CMK (cell line): ENCODE measurements at regions not wholly inside any gene's neighbourhood (a gene's known extent, or its start where the extent isn't known, plus 50 kb on each side); places are given as distances from the start of the nearest gene placed in this dataset.

ENCODE experiments used
- DNase-seq: peaks from one replicate; pipeline ENCODE4 v3.0.0-alpha.2; 2010; ENCODE audit warnings: low read depth

DNA sequence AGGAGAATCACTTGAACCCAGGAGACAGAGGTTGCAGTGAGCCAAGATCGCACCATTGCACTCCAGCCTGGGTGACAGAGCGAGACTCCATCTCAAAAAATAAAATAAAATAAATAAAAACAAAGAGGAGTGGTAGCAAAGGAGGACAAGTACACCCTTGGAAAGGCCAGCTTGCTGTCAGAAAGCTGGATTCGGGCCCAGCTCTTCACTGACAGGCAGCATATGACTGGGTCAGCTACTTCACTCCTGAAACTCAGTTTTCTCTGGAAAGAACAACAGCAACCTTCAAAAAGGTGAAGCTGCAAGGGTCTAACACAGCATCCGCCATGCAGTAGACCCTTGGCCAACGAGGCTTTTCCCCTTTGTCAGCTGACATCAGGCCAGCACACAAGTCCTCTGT lies 156.0 kb upstream of the TIAM1 start:
- DNase-seq = no peak

DNA sequence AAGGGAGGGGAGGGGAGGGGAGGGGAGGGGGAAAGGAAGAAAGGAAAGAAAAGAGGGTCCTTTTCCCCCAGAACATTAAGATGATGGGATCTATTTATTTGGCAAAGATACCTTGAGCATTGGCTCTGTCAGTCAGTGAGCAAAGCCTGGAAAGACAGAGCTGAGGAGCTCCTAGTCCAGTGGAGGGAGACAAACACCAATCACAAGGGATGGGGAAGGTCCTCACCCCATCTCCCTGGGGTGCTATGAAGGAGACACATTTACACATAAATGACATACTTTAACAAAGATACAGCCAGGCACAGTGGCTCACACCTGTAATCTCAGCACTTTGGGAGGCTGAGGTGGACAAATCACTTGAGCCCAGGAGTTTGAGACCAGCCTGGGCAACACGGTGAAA lies 154.9 kb upstream of the TIAM1 start:
- DNase-seq = no peak

DNA sequence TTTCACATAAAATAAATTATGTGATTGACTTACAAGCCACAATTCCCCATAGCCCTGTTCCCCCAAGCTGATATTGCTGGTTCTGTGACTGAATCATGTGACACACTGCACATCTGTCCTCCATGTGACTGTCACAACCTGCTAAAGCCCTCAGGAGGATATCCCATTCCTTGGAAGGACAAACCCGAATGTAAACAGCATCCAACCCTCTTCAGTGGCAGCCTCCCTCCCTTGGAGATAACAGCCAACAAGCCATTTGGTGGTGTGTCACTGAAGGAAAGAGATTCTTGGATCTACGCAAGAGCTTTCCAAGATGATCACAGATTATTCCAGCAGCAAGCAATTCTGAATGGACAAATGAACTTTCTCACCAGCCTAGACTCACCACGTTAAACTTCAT lies 153.9 kb upstream of the TIAM1 start:
- no peak for DNase-seq

DNA sequence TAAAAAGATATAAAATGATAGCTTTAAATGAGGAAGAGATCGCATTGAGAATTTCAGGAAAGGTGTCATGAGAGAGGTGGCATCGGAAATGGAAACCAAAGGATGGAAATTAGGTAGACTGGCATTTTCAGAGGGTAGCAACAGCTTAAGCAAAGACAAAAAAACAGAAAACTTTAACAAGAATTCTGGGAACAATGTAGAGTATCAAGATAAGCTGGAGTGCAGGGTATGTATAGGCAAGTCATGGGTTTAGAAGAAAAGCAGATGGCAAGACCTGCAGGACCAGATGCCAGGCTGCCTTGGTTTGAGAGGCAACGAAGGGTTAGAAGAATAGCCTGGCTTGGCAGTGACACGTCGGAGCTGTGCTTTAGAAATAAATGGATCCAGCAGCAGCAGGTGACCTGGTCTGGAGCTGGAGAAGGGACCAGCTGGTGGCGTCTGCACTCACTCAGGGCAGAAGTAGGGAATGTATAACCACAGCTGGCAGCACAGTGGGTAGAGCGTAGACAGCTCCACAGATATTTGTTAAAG lies 149.4 kb upstream of the TIAM1 start:
- no peak for DNase-seq

DNA sequence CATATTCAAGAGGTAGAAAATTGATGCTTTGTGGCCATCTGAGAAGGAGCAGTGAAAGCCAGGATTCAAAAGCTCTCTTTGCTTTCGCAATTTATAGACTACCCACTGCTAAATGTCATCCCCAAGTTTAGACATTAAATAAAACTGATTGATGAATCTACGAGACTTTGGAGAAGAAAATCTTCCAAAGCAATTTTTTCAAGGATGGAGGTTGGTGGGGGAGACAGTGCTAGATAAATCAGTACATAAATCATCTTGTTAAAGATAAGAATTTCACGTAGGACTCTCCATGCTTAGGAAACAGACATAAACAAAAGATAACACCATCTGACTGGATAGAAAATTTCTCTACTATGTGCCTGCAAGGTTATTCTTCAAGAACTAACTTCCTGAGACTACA lies 147.6 kb upstream of the TIAM1 start:
- no peak for DNase-seq

DNA sequence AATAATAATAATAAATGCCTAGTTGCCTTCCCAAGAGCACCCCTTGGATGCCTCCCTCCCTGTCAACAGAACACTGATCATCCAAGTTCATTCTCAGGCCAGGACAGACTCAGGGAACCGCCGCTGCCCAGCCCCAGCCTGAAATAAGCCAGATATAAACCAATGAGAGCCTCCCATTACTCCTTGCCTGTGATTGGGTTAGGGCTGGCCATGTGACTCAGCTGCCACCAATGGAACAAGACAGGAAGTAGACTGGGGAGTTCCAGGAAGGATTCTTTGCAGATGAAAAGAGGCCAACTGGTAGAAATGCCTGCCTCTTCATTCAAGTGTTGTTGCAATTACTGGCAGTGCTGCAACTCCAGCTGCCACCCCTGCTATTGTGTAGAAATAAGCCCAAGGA lies 146.4 kb upstream of the TIAM1 start:
- peak; percentile 4 for DNase-seq

DNA sequence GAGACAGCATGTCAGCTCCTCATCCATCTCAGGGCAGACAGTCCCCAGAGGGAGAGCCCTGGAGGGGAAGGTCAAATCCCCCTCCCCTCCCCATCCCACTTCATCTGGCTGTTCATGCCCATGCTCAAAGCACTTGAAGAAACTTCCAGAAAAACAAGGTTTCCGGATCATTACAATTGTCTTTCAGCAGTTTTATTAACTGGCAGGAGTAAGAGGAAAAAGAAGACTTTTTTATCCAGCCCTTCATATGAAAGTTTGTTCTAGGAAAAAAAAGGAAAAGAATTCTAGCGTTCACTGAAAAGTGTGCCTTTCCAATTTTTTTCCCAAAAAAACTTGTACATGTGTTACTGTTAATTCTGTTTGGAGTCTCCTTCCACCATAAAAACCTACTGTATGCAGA lies 145.7 kb upstream of the TIAM1 start:
- DNase-seq = no peak

DNA sequence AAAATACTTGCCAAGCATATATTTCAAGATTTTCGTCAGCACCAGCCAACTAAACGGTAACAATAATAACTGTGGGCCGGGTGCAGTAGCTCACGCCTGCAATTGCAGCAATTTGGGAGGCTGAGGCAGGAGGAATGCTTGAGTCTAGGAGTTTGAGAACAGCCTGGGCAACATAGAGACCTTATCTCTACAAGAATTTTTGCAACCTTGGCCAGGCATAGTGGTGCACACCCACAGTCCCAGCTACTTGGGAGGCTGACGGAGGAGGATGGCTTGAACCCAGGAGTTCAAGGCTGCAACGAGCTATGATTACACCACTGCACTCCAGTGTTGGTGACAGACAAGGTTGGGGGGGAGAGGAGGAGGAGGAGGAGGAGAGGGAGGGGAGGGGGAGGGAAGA lies 145.0 kb upstream of the TIAM1 start:
- no peak for DNase-seq

DNA sequence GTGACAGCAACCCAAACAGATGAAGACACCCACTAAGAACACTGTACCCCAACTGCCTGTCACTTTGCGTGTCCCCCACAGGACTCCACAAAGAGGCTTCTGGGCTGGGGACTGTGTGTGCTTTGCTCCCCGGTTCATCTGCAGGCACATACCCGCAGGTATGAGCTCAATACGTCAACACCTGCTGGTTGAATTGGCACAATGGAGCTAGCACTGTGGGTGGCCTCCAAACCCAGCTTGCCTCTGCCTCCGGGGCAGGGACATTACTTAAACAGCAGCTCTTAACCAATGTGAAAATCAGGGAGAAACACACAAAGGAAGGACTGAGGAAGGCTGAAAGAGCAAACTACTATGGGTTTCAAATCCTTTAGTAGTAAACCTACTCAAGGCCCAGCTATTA lies 140.2 kb upstream of the TIAM1 start:
- DNase-seq = no peak

DNA sequence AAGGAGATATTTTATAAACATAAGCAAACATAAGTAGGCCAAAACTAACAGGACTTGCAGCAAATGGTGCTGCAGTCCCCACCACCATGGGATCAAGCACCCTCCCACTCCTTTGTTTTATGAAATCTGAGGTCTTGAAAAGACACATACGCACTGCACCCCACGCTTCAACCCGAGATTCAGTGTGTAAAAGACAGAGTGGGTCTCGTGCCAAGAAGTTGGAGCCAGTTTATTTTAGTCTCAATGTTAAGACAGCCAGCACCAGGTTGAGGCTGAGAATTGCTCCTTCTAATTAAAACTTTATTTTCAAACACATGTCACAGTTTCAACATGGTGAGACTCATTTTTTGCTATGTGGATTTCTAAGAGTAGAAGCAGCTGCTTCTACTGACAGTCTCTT lies 139.1 kb upstream of the TIAM1 start:
- no peak for DNase-seq

DNA sequence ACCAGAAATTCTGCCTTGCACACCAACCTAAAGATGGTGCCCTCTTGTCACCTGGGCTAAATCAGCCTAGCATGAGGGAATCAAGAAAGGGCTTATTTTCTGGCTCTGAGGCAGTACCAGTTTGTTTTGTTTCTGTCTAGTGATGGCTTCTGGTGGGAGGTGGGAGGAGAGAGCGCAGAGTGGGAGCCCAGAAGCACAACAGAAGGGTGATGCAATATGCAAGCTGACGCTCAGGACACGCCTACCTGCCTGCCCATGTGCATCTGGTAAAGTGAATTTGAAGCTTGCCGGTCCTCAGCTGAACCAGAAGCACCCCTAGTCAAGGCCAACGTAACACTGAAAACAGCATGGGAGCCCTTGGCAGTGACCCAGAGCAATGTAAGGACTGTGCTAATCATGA lies 138.4 kb upstream of the TIAM1 start:
- no peak for DNase-seq

DNA sequence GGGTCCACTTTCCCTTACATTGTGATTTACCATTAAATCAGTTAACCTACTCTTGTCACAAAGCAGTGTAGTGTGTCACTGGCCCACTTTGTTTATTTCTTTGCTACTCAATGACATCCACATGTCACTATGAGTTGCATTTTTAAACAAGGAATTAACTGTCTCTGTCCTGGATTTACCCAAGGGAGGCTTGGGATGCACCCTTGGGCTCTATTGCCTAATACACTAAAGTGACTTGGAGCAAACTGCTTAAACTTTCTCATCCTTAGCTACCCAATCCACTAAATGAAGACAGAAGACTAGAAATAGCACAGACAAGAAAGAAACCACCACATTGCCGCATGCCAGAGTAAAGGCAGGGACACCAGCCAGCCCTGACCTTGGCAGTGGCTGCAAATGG lies 136.2 kb upstream of the TIAM1 start:
- DNase-seq = no peak

DNA sequence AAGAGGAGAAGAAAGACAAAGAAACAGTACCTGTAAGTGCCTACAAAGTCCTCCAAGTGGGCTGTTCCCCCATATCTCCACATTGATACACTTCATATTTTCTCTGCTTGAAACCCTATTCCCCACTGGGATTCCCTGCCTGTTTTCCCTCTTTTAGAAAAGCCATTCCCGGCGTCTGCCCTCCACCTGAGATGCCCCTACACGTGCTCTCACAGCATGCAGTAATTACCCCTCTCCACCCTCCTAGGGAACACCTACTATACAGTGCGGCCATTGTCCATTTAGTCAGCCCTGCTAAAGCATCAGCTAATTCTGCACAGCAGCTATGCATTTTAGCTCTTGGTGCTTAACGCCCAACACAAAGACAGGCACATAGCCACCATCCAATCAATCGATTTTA lies 135.7 kb upstream of the TIAM1 start:
- DNase-seq = no peak

DNA sequence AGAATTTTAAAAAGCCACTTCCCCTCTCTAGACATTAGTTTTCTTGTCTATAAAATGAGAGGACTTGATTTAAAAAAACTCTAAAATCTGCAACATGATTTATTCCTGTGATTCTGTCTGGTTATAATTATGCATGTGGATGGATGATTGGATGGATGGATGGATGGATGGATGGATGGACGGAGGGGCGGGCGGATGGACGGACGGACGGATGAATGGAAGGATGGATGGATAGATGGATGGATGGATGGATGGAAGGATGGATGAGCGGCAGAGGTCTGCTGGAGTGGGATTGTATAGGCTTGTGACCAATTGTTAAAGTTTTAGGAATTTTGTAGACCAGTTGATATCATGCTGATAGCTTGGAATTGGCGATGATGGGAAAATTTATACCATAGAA lies 135.2 kb upstream of the TIAM1 start:
- DNase-seq = no peak

DNA sequence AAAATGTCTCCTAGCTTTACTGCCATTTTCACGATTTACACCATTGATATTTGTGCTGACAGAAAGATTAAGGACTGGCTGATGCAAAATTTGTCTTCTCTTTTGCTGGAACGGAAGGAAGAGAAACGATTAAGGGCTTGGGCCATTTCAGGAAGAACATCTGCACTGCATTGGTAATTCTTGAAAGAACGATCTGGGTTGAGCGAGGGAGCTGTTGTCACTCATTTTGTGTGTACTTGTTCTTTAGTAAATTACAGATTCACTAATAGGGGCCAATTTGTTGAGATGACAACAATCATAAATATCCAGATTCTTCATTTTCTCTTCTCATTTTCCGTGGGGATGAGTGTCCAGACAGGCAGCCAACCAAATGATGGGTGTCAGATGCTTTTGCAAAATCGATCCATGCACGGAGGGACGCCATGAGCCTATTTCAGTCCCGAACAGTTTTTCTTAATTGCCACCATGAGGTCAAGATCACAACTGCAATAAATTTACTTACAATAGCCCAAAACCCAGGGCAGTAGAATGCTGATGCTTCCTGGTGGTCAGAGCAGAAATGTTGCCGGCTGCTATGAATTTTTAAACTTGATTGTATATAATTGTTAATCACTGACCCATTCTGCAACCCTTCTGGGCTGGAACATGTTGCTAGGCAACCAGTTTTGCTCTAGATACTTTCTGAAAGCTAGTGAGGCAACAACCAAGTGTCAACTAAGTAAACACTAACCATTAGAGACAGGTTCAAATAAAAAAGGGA lies 132.4 kb upstream of the TIAM1 start:
- no peak for DNase-seq

DNA sequence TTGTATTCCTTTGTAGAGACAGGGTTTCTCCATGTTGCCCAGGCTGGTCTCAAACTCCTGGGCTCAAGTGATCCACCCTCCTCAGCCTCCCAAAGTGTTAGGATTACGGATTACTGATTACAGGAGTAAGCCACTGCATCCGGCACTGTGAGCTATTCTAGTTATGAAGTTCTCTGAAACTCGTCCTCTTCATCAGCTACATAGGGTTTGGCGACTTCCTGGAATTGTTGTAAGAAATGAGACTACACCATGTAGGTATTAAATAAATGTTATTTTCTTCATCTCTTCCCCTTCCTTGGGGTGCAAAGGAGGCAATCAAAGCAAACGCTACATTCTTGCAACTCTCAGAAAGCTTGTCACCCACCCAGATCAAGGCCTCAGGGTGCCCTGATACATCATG lies 131.2 kb upstream of the TIAM1 start:
- DNase-seq = no peak

DNA sequence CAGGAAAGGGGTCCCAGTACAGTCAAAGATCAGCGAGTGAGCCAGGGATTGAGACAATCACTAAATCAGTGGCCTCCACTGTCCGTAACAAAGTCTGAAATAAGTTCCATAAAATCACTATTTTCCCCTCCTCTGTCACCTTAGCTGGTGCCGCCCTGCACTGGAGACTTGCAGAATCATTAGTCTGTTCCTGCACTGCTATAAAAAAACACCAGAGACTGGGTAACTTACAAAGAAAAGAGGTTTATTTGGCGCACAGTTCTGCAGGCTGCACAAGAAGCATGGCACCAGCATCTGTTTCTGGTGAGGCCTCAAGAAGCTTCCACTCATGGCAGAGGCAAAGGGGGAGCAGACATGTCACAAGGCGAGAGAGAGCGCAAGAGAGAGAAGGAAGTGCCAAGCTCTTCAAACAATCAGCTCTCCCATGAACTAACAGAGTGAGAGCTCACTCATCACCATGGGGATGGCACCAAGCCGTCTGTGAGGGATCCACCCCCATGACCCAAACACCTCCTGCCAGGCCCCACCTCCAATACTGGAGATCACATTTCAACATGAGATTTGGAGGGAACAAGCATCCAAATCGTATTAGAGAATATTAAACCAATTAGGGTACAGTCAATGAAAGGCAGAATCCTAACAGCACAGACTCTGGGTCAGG lies 129.8 kb upstream of the TIAM1 start:
- DNase-seq = no peak

DNA sequence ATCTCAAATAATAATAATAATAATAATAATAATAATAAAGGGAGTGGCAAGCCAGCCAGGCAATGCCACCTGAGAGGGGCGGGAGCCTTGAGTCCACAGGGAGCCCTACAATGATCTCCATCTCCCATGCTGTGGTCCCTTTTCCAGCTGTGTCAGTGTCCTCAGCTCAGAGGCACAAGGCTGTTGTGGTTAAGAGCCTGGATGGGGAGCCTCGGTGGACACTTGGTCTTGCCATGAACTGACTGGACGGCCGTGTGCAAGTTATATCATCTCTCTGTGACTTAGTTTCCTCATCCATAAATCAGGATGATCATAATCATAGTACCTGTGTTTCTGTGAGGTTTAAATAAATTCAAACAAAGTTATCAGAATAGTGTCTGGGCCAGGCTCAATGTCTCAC lies 127.8 kb upstream of the TIAM1 start:
- DNase-seq = no peak

DNA sequence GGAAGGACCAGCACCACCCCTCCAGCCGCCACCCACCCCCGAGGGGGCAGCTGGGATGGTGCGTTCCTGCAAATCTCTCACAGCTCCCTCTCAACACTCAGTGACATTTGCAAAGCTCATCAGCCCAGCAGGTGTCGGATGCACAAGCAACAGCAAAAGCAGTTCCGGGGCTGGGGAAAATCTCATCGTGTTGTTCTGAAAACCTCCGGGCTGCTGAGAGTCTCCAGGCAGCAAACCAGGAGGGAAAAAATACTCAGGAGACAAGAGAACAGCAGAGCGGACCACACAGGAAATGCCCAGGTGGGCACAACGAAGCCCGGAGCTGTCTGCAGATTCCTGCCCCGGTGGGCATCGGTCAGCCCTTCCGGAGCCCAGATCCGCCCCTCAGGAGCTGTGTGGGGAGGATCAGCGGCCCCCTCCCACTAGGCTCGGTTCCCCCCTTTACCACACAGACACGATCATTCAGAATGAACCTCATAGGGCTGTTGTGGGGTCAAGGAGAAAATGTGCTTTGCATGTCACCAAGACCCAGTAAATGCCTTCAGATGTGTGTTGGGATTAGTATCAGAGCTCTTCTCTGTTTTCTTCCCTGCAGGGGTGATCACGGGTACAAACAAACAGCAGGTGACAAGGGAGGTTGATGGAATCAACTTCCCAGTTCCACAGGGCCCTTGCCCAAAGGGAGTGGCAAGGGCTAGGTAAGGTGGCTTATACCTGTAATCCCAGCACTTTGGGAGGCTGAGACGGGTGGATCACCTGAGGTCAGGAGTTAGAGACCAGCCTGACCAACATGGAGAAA lies 127.0 kb upstream of the TIAM1 start:
- no peak for DNase-seq

DNA sequence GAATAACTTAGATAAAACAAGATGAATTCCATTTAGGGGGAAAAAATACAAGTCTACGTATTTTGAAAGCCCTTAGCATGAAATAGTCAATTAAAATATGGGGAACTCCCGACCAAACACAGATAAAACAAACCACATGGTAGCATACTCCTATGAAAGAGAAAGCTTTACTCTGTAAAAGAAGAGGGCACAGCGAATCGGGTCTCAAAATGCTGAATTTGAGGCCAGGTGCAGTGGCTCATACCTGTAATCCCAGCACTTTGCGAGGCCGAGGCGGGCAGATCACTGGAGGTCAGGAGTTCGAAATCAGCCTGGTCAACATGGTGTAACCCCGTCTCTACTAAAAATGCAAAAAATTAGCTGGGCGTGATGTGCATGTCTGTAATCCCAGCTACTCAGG lies 116.9 kb upstream of the TIAM1 start:
- no peak for DNase-seq

DNA sequence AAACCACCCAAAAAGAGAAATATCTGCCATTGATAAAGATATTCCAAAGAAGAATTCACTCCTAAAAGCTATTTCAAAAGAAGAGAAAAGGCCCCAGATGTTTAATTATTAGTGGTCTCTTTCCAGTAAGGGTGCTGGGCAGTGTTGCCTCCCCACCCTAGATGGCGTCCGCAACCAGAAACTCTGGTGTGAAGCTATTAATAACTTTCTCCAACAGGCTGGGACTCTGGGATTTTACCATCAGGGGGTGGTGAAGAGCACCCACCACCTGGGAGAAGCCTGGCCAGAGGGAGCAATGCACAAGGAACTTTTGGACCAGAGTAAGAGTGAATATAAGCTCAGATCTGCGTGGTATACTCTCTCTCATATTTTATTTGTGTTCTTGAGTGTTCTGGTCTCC lies 115.4 kb upstream of the TIAM1 start:
- DNase-seq = no peak

DNA sequence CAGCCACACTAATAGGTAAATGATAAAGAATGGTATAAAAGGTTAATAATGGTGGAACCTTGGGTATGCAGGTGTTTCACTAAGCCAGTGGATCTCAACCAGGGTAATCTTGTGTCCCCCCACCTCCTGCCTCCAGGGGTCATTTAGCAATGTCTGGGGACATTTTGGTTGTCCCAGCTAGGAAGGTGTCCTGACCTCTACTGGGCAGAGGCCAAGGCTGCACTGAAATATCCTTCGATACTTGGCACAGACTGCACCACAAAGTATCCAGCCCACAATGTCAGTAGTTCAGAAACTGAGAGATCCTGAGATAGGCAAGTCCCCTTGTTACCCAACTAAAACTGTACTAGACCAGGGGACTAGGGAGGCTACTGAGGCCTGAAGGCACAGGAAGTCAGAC lies 113.6 kb upstream of the TIAM1 start:
- no peak for DNase-seq

DNA sequence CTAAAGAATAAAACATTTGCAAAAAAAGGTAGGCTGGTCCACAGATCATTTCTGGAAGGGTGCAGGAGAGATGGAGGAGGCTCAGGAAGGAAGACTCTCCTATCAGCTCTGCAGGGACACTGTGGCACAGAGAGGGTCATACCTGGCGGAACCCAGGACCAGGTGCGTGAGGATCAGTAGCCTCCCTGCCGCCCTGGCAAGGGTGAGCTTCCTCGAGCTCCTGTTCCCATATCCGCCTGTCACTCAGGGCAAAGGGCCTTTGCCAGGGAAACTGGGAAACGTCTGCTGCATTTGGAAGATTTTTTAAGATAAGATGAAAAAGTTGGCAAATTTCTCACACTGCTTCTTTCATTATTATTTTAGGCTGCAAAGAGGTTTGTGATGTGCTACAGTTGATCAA lies 112.1 kb upstream of the TIAM1 start:
- DNase-seq = no peak
